HEK293T (cell line): ENCODE measurements at regions not wholly inside any gene's neighbourhood (a gene's known extent, or its start where the extent isn't known, plus 50 kb on each side); places are given as distances from the start of the nearest gene placed in this dataset.
A peak's percentile ranks its signal among the peaks of the same experiment; 100 is the strongest.

ENCODE experiments used
- CTCF ChIA-PET: fragments of 350-600 bp; formaldehyde crosslinking; extraction: SDS; loops from one replicate; lab custom pipeline; 2021; ENCODE audit warnings: antibody characterized with exemption, inconsistent platforms; lab: Yijun Ruan, JAX
- POLR2A ChIA-PET: fragments of 350-600 bp; formaldehyde crosslinking; extraction: SDS; loops from one replicate; lab custom pipeline; 2020; ENCODE audit warnings: antibody characterized with exemption, inconsistent platforms; lab: Yijun Ruan, JAX
- DNase-seq: peaks from one replicate; pipeline ENCODE4 v3.0.0; 2012; ENCODE audit warnings: mixed read lengths; ENCODE audit errors: extremely low spot score
- ARNT ChIP-seq: fragments of 450-650 bp; IDR thresholded peaks from 2 replicates; pipeline ENCODE4 v1.6.1; 2017; ENCODE audit warnings: mild to moderate bottlenecking
- BHLHE40 ChIP-seq: fragments of 450-650 bp; IDR thresholded peaks from 2 replicates; pipeline ENCODE4 v1.6.1; 2016; ENCODE audit warnings: mild to moderate bottlenecking, moderate library complexity, borderline replicate concordance
- CTBP1 ChIP-seq: fragments of 450-650 bp; IDR thresholded peaks from 2 replicates; pipeline ENCODE4 v1.6.1; 2016; ENCODE audit warnings: borderline replicate concordance
- ELF4 ChIP-seq: fragments of 450-650 bp; IDR thresholded peaks from 2 replicates; pipeline ENCODE4 v1.6.1; 2017; ENCODE audit warnings: antibody characterized with exemption
- FOXA1 ChIP-seq: fragments of 450-650 bp; IDR thresholded peaks from 2 replicates; pipeline ENCODE4 v1.6.1; 2016; ENCODE audit warnings: mild to moderate bottlenecking
- FOXK2 ChIP-seq: fragments of 450-650 bp; IDR thresholded peaks from 2 replicates; pipeline ENCODE4 v1.6.1; 2016; ENCODE audit warnings: mild to moderate bottlenecking
- FOXM1 ChIP-seq: fragments of 450-650 bp; IDR thresholded peaks from 2 replicates; pipeline ENCODE4 v1.6.1; 2017; ENCODE audit warnings: mild to moderate bottlenecking, borderline replicate concordance
- HDGF ChIP-seq: fragments of 450-650 bp; IDR thresholded peaks from 2 replicates; pipeline ENCODE4 v1.6.1; 2017; ENCODE audit warnings: antibody characterized with exemption, borderline replicate concordance
- L3MBTL2 ChIP-seq: fragments of 450-650 bp; conservative IDR thresholded peaks from 2 replicates; pipeline ENCODE4 v1.6.1; 2016; ENCODE audit warnings: mild to moderate bottlenecking
- LEF1 ChIP-seq: fragments of 450-650 bp; IDR thresholded peaks from 2 replicates; pipeline ENCODE4 v1.6.1; 2017; ENCODE audit warnings: mild to moderate bottlenecking, borderline replicate concordance
- NFRKB ChIP-seq: fragments of 450-650 bp; IDR thresholded peaks from 2 replicates; pipeline ENCODE4 v1.6.1; 2016; ENCODE audit warnings: mild to moderate bottlenecking, moderate library complexity
- PKNOX1 ChIP-seq: fragments of 450-650 bp; IDR thresholded peaks from 2 replicates; pipeline ENCODE4 v1.6.1; 2016
- SP1 ChIP-seq: fragments of 450-650 bp; IDR thresholded peaks from 2 replicates; pipeline ENCODE4 v1.6.1; 2017
- SUZ12 ChIP-seq: fragments of 450-650 bp; IDR thresholded peaks from 2 replicates; pipeline ENCODE4 v1.6.1; 2016; ENCODE audit warnings: mild to moderate bottlenecking
- TARDBP ChIP-seq: fragments of 450-650 bp; IDR thresholded peaks from 2 replicates; pipeline ENCODE4 v1.6.1; 2016
- ZNF384 ChIP-seq: fragments of 450-650 bp; IDR thresholded peaks from 2 replicates; pipeline ENCODE4 v1.6.1; 2016

GRCh38 chr13:78777396-78777795 is 118.4 kb upstream of the OBI1 start:
- CTCF ChIA-PET: no interaction called here
- TF ChIP-seq LEF1: no peak
- no peak for TF ChIP-seq L3MBTL2
- no peak for TF ChIP-seq FOXM1
- no peak for TF ChIP-seq ELF4
- TF ChIP-seq PKNOX1: no peak
- no peak for TF ChIP-seq BHLHE40
- TF ChIP-seq TARDBP: no peak
- no peak for TF ChIP-seq SP1
- TF ChIP-seq ARNT: no peak
- no peak for TF ChIP-seq FOXA1
- no peak for TF ChIP-seq FOXK2
- TF ChIP-seq SUZ12: no peak
- no peak for TF ChIP-seq HDGF
- no peak for TF ChIP-seq NFRKB
- no peak for TF ChIP-seq CTBP1
- no peak for TF ChIP-seq ZNF384
- POLR2A ChIA-PET: interaction anchor here (1.1 kb wide), 1 partner anchor 174 kb away, joined by 3 read pairs; the partner anchor contains the start of gene POU4F1
- no peak for DNase-seq

- POLR2A ChIA-PET: interaction anchor here (0.6 kb wide), 1 partner anchor 257 kb away, joined by 3 read pairs; no protein-coding TSS in a partner anchor
- DNase-seq: no peak
- CTCF ChIA-PET: interaction anchor here (0.7 kb wide), 1 partner anchor 119 kb away, joined by 4 read pairs; no protein-coding TSS in a partner anchor
- TF ChIP-seq BHLHE40: no peak
- peak; percentile 91 for TF ChIP-seq PKNOX1
Observed at GRCh38 chr13:78772933-78773332, 114.0 kb upstream of the OBI1 start.

GRCh38 chr13:78770601-78771000 is 111.6 kb upstream of the OBI1 start:
- no peak for TF ChIP-seq CTBP1
- TF ChIP-seq NFRKB: no peak
- TF ChIP-seq ELF4: no peak
- no peak for TF ChIP-seq SUZ12
- no peak for TF ChIP-seq LEF1
- TF ChIP-seq SP1: no peak
- no peak for TF ChIP-seq FOXK2
- no peak for TF ChIP-seq BHLHE40
- TF ChIP-seq TARDBP: no peak
- POLR2A ChIA-PET: no interaction called here
- no peak for DNase-seq
- CTCF ChIA-PET: no interaction called here

GRCh38 chr13:78768950-78769349 is 110.0 kb upstream of the OBI1 start:
- no peak for TF ChIP-seq TARDBP
- POLR2A ChIA-PET: interaction anchor here (0.6 kb wide), 1 partner anchor 10 kb away, joined by 3 read pairs; no protein-coding TSS in a partner anchor
- no peak for DNase-seq
- CTCF ChIA-PET: no interaction called here

GRCh38 chr13:78764665-78765064 is 105.7 kb upstream of the OBI1 start:
- DNase-seq: peak; percentile 57
- ChIA-PET CTCF (interaction anchor here (0.6 to 1.4 kb wide), 6 partner anchors 10 to 919 kb away, joined by 3 to 4 read pairs (median 3); no protein-coding TSS in a partner anchor), POLR2A (interaction anchor here (1.4 kb wide), 1 partner anchor 105 kb away, joined by 4 read pairs; the partner anchor contains the start of gene OBI1)
- no peak for TF ChIP-seq BHLHE40
- TF ChIP-seq CTBP1: no peak
- 0 out of 2 replicates have a peak, but pooled peaks have one; percentile 50 for TF ChIP-seq FOXM1
- TF ChIP-seq ZNF384: no peak

- no peak for DNase-seq
- CTCF ChIA-PET: no interaction called here
- TF ChIP-seq ELF4 (no peak), SUZ12 (no peak), NFRKB (no peak), SP1 (no peak), TARDBP (no peak), L3MBTL2 (no peak), FOXM1 (no peak), CTBP1 (no peak), BHLHE40 (no peak), FOXA1 (no peak), PKNOX1 (no peak)
- POLR2A ChIA-PET: no interaction called here
Observed at GRCh38 chr13:78762825-78763224, 103.9 kb upstream of the OBI1 start.

GRCh38 chr13:78759704-78760103 is 100.7 kb upstream of the OBI1 start:
- no peak for DNase-seq
- CTCF ChIA-PET: no interaction called here

More at GRCh38 chr13:78759704-78760103, 100.7 kb upstream of the OBI1 start:
- POLR2A ChIA-PET: no interaction called here
- peak; percentile 62 for TF ChIP-seq PKNOX1
- no peak for TF ChIP-seq ZNF384
